Panc1 (cell line): ENCODE measurements at regions not wholly inside any gene's neighbourhood (a gene's known extent, or its start where the extent isn't known, plus 50 kb on each side); places are given as distances from the start of the nearest gene placed in this dataset.

Source experiments
- ATAC-seq: fragments of 200-7000 bp; cut with Tn5 transposase; 2 replicates; pipeline ENCODE4 v1.9.1; 2020; ENCODE audit warnings: mild to moderate bottlenecking, moderate library complexity
- BruUV-seq: library from RNA; stranded (reverse); fragments of 400-500 nt; replicated peaks from 2 replicates; lab custom pipeline; 2021; lab: Mats Ljungman, UMichigan
- CTCF ChIA-PET: fragments of 300-600 bp; sonication (Branson Sonifier 250); formaldehyde crosslinking; loops from one replicate; lab custom pipeline; 2022; ENCODE audit warnings: antibody characterized with exemption; lab: Charles Lee
- POLR2A ChIA-PET: fragments of 300-600 bp; sonication (Branson Sonifier 250); formaldehyde crosslinking; loops from one replicate; lab custom pipeline; 2022; ENCODE audit warnings: antibody characterized with exemption; lab: Charles Lee
- DNase-seq: peaks from one replicate; pipeline ENCODE4 v3.0.0-alpha.2; 2010; ENCODE audit warnings: low read depth, low spot score
- H3K27ac ChIP-seq: 2 replicates; pipeline ENCODE4 v1.5.1; 2011; ENCODE audit warnings: mild to moderate bottlenecking, low read length, inconsistent platforms
- H3K27me3 ChIP-seq: fragments of 200-500 bp; sonication (Bioruptor generic); 2 replicates; pipeline ENCODE4 v1.6.0; 2014; ENCODE audit warnings: low read length, inconsistent platforms; ENCODE audit not compliant: control insufficient read depth, insufficient read depth
- H3K36me3 ChIP-seq: fragments of 200-500 bp; sonication (Bioruptor generic); 2 replicates; pipeline ENCODE4 v1.5.1; 2014; ENCODE audit warnings: inconsistent platforms, mild to moderate bottlenecking, low read length, moderate library complexity; ENCODE audit not compliant: control insufficient read depth, insufficient read depth
- H3K4me1 ChIP-seq: 2 replicates; pipeline ENCODE4 v1.5.1; 2011; ENCODE audit warnings: inconsistent platforms, mild to moderate bottlenecking, low read length, moderate library complexity; ENCODE audit not compliant: control insufficient read depth, insufficient read depth
- H3K4me3 ChIP-seq, 2 experiments: 2 replicates each; pipeline ENCODE4 v1.5.1; 2011 to 2012; ENCODE audit warnings: low read depth in 2 of 2, low read length in 2 of 2, mild to moderate bottlenecking in 2 of 2, inconsistent platforms in 1 of 2, moderate library complexity in 1 of 2
- H3K9me3 ChIP-seq: fragments of 200-500 bp; sonication (Bioruptor generic); 2 replicates; pipeline ENCODE4 v1.5.1; 2014; ENCODE audit warnings: low read depth, mild to moderate bottlenecking, inconsistent platforms, low read length, moderate library complexity; ENCODE audit not compliant: control insufficient read depth, insufficient read depth
- CTCF ChIP-seq: fragments of 450-650 bp; IDR thresholded peaks from 2 replicates; pipeline ENCODE4 v1.5.1; 2017; ENCODE audit warnings: mild to moderate bottlenecking
- POLR2AphosphoS5 ChIP-seq: IDR thresholded peaks from 2 replicates; pipeline ENCODE4 v1.6.1; 2012; ENCODE audit warnings: mild to moderate bottlenecking, low read depth, low read length, moderate library complexity
- REST ChIP-seq, 2 experiments: IDR thresholded peaks; 2 replicates each; pipeline ENCODE4 v1.6.1; 2011 to 2012; ENCODE audit warnings: low read depth in 2 of 2, control low read depth in 1 of 2, low read length in 1 of 2, mild to moderate bottlenecking in 1 of 2, moderate library complexity in 1 of 2; ENCODE audit not compliant: insufficient read depth in 1 of 2
- SIN3A ChIP-seq: IDR thresholded peaks from 2 replicates; pipeline ENCODE4 v1.6.1; 2012; ENCODE audit warnings: low read depth, mild to moderate bottlenecking, low read length, moderate library complexity, borderline replicate concordance; ENCODE audit not compliant: insufficient read depth
- TCF7L2 ChIP-seq: IDR thresholded peaks from 2 replicates; pipeline ENCODE4 v1.6.1; 2011; ENCODE audit warnings: mild to moderate bottlenecking, low read depth, low read length, inconsistent platforms
- in situ Hi-C: cut with HindIII; loops from 2 replicates; pipeline ENCODE4 v1.10.0; 2016; ENCODE audit warnings: low sequenced_read_pairs, low pct_unique_long_range_greater_than_20kb
- intact Hi-C: fragments of 100-400 bp; cut with micrococcal nuclease; formaldehyde crosslinking; loops from one replicate; pipeline ENCODE4 v1.10.0; 2022; ENCODE audit not compliant: unreplicated experiment

GRCh38 chr16:72271699-72272240 lies 99.8 kb upstream of the PMFBP1 start:
- ATAC-seq (no peak), DNase-seq (no peak)
- TF ChIP-seq POLR2AphosphoS5 (no peak), TCF7L2 (no peak), REST (IDR thresholded peaks at IDR 0.05; ENCODE audit: insufficient read depth in 1 of 2, low read depth in 2 of 2, low read length in 1 of 2) (no peak), SIN3A (no peak), CTCF (no peak)
- H3K4me3 ChIP-seq = no peak overlapping the region
- intact Hi-C loops = no loop called here
- CTCF ChIA-PET = no interaction called here
- no peaks in the 10 kb centered on the region for H3K27me3 ChIP-seq
- H3K9me3 ChIP-seq = no peaks in the 10 kb centered on the region
- in situ Hi-C loops = no loop called here
- no peak overlapping the region for H3K27ac ChIP-seq
- no peaks in the 10 kb centered on the region for H3K4me1 ChIP-seq
- POLR2A ChIA-PET = interaction anchor here (0.6 kb wide), 1 partner anchor 187 kb away, joined by 4 read pairs; no protein-coding TSS in a partner anchor
- BruUV-seq = no TSS peak
- H3K36me3 ChIP-seq = no peaks in the 10 kb centered on the region

GRCh38 chr16:72270531-72270930 lies 98.6 kb upstream of the PMFBP1 start:
- ChIA-PET CTCF (no interaction called here), POLR2A (no interaction called here)
- TF ChIP-seq CTCF (no peak), REST (IDR thresholded peaks at IDR 0.05; ENCODE audit: insufficient read depth in 1 of 2, low read depth in 2 of 2, low read length in 1 of 2) (no peak), SIN3A (no peak), POLR2AphosphoS5 (no peak), TCF7L2 (no peak)
- BruUV-seq = no TSS peak
- intact Hi-C loops = no loop called here
- DNase-seq (no peak), ATAC-seq (no peak)
- H3K4me3 ChIP-seq = no peak overlapping the region
- H3K4me1 ChIP-seq = no peaks in the 10 kb centered on the region
- H3K27ac ChIP-seq = no peak overlapping the region
- no peaks in the 10 kb centered on the region for H3K9me3 ChIP-seq
- in situ Hi-C loops = no loop called here
- no peaks in the 10 kb centered on the region for H3K36me3 ChIP-seq
- H3K27me3 ChIP-seq = no peaks in the 10 kb centered on the region
